ENCODE measurements at regions not wholly inside any gene's neighbourhood (a gene's known extent, or its start where the extent isn't known, plus 50 kb on each side); places are given as distances from the start of the nearest gene placed in this dataset.
A peak's percentile ranks its signal among the peaks of the same experiment; 100 is the strongest.

- Histone ChIP-seq H3K9me2 (ENCODE audit: insufficient read depth) (no peaks in the 10 kb centered on the region), H3K27me3 (ENCODE audit: insufficient read depth) (no peaks in the 10 kb centered on the region), H3K27ac (ENCODE audit: low read depth) (no peak overlapping the region), H2AFZ (peak overlapping the region; percentile 86; the same call in 1 of the 2 replicates), H4K20me1 (replicated peaks; ENCODE audit: insufficient read depth) (no peaks in the 10 kb centered on the region), H3F3A (replicated peaks; ENCODE audit: low read depth) (no peaks in the 10 kb centered on the region), H3K4me1 (ENCODE audit: insufficient read depth) (no peaks in the 10 kb centered on the region), H3K4me3 (no peak overlapping the region), H3K79me2 (replicated peaks; ENCODE audit: insufficient read depth) (no peaks in the 10 kb centered on the region), H3K36me3 (ENCODE audit: insufficient read depth) (no peaks in the 10 kb centered on the region), H3K4me2 (no peak overlapping the region)
- no peak for ATAC-seq
- H3K4me1 Mint-ChIP-seq: no peaks in the 10 kb centered on the region
- TF ChIP-seq ZNF331 (CRISPR knock-in tag; IDR thresholded peaks at IDR 0.05; ENCODE audit: low read depth) (no peak), ZNF114 (CRISPR knock-in tag; IDR thresholded peaks at IDR 0.05) (no peak), CREB1 (CRISPR knock-in tag; IDR thresholded peaks at IDR 0.05; ENCODE audit: low read depth) (no peak), EZH2 (IDR thresholded peaks at IDR 0.05; ENCODE audit: low read depth, unreplicated experiment) (no peak), NANOG (IDR thresholded peaks at IDR 0.05; ENCODE audit: borderline replicate concordance) (no peak), CTCF (conservative IDR thresholded peaks at IDR 0.05; ENCODE audit: low read depth in 2 of 2) (no peak)
- no peak for DNase-seq (ENCODE audit: low spot score)
- no peak overlapping the region for H3K4me3 Mint-ChIP-seq
- H3K27me3 Mint-ChIP-seq (ENCODE audit: insufficient read depth, low read depth, poor library complexity): no peaks in the 10 kb centered on the region
- no peaks in the 10 kb centered on the region for H3K9me3 Mint-ChIP-seq
- no peak overlapping the region for H3K27ac Mint-ChIP-seq
- no peaks in the 10 kb centered on the region for H3K36me3 Mint-ChIP-seq (ENCODE audit: low read depth)
Measured at GRCh38 chr13:90020536-90021070, 1326.9 kb upstream of the MIR17HG start.

GRCh38 chr13:90027409-90027808 lies 1320.1 kb upstream of the MIR17HG start:
- H3K27ac Mint-ChIP-seq: no peak overlapping the region
- no peaks in the 10 kb centered on the region for H3K79me2 ChIP-seq (replicated peaks; ENCODE audit: insufficient read depth)
- H3F3A ChIP-seq (replicated peaks; ENCODE audit: low read depth): no peaks in the 10 kb centered on the region
- ATAC-seq: no peak
- peaks cover 44% of the 10 kb centered on the region for H3K9me3 Mint-ChIP-seq
- TF ChIP-seq EZH2phosphoT487 (IDR thresholded peaks at IDR 0.05; ENCODE audit: unreplicated experiment) (no peak), ZNF331 (CRISPR knock-in tag; IDR thresholded peaks at IDR 0.05; ENCODE audit: low read depth) (no peak), NANOG (IDR thresholded peaks at IDR 0.05; ENCODE audit: borderline replicate concordance) (no peak), JUNB (IDR thresholded peaks at IDR 0.05; ENCODE audit: unreplicated experiment) (no peak)
- H3K36me3 ChIP-seq (ENCODE audit: insufficient read depth): no peaks in the 10 kb centered on the region
- no peaks in the 10 kb centered on the region for H4K20me1 ChIP-seq (replicated peaks; ENCODE audit: insufficient read depth)
- peaks cover 9% of the 10 kb centered on the region; the same call in 1 of the 2 replicates for H3K9me2 ChIP-seq (ENCODE audit: insufficient read depth)
- no peaks in the 10 kb centered on the region for H3K27me3 Mint-ChIP-seq (ENCODE audit: insufficient read depth, low read depth, poor library complexity)
- no peak overlapping the region for H3K4me3 Mint-ChIP-seq
- H3K36me3 Mint-ChIP-seq (ENCODE audit: low read depth): peaks cover 27% of the 10 kb centered on the region
- H3K4me1 ChIP-seq (ENCODE audit: insufficient read depth): no peaks in the 10 kb centered on the region
- H3K4me1 Mint-ChIP-seq: no peaks in the 10 kb centered on the region
- no peak overlapping the region for H3K4me2 ChIP-seq
- H3K27me3 ChIP-seq (ENCODE audit: insufficient read depth): no peaks in the 10 kb centered on the region
- no peak for DNase-seq (ENCODE audit: low spot score)
- no peak overlapping the region for H3K27ac ChIP-seq (ENCODE audit: low read depth)
- H3K4me3 ChIP-seq: no peak overlapping the region
- no peak overlapping the region for H2AFZ ChIP-seq

GRCh38 chr13:90032313-90032712 lies 1315.2 kb upstream of the MIR17HG start:
- Histone ChIP-seq H3K27ac (ENCODE audit: low read depth) (no peak overlapping the region), H2AFZ (peak overlapping the region; percentile 53; the same call in 1 of the 2 replicates)
- peaks cover 12% of the 10 kb centered on the region; the same call in 2 of the 3 replicates for H3K36me3 Mint-ChIP-seq (ENCODE audit: low read depth)
- no peak for TF ChIP-seq CTCF (conservative IDR thresholded peaks at IDR 0.05; ENCODE audit: low read depth in 2 of 2)
- TF ChIP-seq ZNF331 (CRISPR knock-in tag; IDR thresholded peaks at IDR 0.05; ENCODE audit: low read depth): no peak
- TF ChIP-seq STAT1 (IDR thresholded peaks at IDR 0.05; ENCODE audit: unreplicated experiment): no peak
- TF ChIP-seq REST (IDR thresholded peaks at IDR 0.05; ENCODE audit: unreplicated experiment): no peak
- TF ChIP-seq EZH2 (IDR thresholded peaks at IDR 0.05; ENCODE audit: low read depth, unreplicated experiment): no peak
- no peak for TF ChIP-seq NANOG (IDR thresholded peaks at IDR 0.05; ENCODE audit: borderline replicate concordance)
- TF ChIP-seq EZH2phosphoT487 (IDR thresholded peaks at IDR 0.05; ENCODE audit: unreplicated experiment): no peak
- TF ChIP-seq ZNF114 (CRISPR knock-in tag; IDR thresholded peaks at IDR 0.05): no peak

More at GRCh38 chr13:90032313-90032712, 1315.2 kb upstream of the MIR17HG start:
- Mint-ChIP-seq H3K9me3 (peaks cover 28% of the 10 kb centered on the region), H3K27me3 (ENCODE audit: insufficient read depth, low read depth, poor library complexity) (no peaks in the 10 kb centered on the region), H3K27ac (no peak overlapping the region), H3K4me3 (no peak overlapping the region), H3K4me1 (no peaks in the 10 kb centered on the region)
- H3F3A ChIP-seq (replicated peaks; ENCODE audit: low read depth): no peaks in the 10 kb centered on the region
- no peaks in the 10 kb centered on the region for H3K36me3 ChIP-seq (ENCODE audit: insufficient read depth)
- no peak overlapping the region for H3K4me2 ChIP-seq
- H3K79me2 ChIP-seq (replicated peaks; ENCODE audit: insufficient read depth): no peaks in the 10 kb centered on the region
- H3K4me3 ChIP-seq: no peak overlapping the region
- peaks cover 9% of the 10 kb centered on the region; the same call in 1 of the 2 replicates for H3K9me2 ChIP-seq (ENCODE audit: insufficient read depth)
- DNase-seq (ENCODE audit: low spot score): no peak
- no peak for ATAC-seq
- H3K4me1 ChIP-seq (ENCODE audit: insufficient read depth): no peaks in the 10 kb centered on the region
- H3K27me3 ChIP-seq (ENCODE audit: insufficient read depth): no peaks in the 10 kb centered on the region
- no peaks in the 10 kb centered on the region for H4K20me1 ChIP-seq (replicated peaks; ENCODE audit: insufficient read depth)

Measured in GM23338 (cell line).